Renal cortex interstitium (tissue), 11 donors: ENCODE measurements at regions not wholly inside any gene's neighbourhood (a gene's known extent, or its start where the extent isn't known, plus 50 kb on each side); places are given as distances from the start of the nearest gene placed in this dataset.
"Not testable (repeated sequence)": the region's sequence is repeated elsewhere in the genome, so short reads cannot be mapped to it uniquely, and the experiment has no call there.

ENCODE experiments used
- DNase-seq, 11 donors: peaks; one replicate each; pipeline ENCODE4 v3.0.0-alpha.2; 2013; ENCODE audit warnings: low read depth in 9 of 11, low spot score in 4 of 11; ENCODE audit errors: extremely low read depth in 1 of 11

GRCh38 chr10:85444868-85445267 lies 921.7 kb downstream of the GRID1 start:
- no peak for DNase-seq

GRCh38 chr10:85445702-85446101 lies 920.9 kb downstream of the GRID1 start:
- DNase-seq, result no peak

DNA sequence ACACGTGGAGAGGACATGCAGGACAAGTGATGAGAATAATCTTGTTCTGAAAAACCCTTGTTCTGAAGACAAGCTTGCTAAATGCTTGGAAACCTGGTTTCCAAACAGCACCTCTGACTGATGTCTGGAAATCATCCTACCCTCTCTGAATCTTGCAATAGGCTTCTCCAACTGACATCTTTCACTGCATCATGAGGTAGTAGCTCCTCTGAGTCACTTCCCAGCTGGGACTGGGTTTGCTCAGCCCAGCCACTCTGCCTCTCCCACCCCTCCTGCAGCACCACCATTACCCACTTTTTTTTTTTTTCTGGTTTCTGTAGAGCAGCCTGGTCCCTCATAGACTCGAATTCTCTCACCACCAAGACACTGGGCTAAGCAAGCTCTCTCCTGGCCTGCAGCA lies 919.8 kb downstream of the GRID1 start:
- DNase-seq, result no peak

GRCh38 chr10:85447690-85448089 lies 918.9 kb downstream of the GRID1 start:
- DNase-seq, result no peak

GRCh38 chr10:85448716-85449115 lies 917.9 kb downstream of the GRID1 start:
- no peak for DNase-seq

GRCh38 chr10:85454386-85454785 lies 912.2 kb downstream of the GRID1 start:
- no peak for DNase-seq

- DNase-seq, result no peak
These were observed 909.4 kb downstream of the GRID1 start for GRCh38 chr10:85457191-85457590.

DNA sequence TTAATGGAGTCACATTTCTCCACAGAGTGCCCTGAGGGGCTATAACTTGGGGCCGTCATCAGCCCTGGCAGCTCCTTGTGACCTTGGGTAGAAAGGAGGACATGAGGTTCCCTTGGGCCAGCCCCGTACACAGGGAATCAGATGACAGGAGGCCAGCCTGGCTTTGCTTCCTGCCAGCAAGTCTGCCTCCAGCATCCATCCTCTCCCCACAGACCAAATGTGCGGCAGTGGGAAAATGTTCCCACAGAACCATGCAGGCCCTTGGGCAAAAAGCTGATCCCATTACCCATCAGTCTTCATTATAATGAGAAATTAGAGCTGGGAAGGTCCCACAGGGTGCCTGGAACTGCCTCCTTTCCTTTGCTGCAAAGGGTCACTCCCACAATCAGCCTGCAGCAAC lies 908.3 kb downstream of the GRID1 start:
- DNase-seq, result no peak

DNA sequence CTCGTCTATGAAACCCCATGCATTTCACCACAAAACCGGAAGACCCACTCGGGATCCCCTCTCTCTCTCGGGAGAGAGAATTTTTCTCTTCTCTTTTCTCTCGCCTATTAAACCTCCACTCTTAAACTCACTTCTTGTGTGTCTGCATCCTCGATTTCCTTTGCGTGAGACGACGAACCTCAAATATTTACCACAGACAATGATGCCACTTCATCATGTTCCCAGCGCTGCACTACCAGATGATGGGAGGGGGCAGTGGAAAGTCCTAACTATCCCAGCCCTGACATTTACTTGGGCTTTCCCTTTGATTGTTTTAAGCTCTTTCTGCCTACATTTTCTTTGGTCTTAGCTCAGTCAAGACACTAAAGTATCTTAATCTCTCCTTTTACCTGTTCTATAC lies 906.7 kb downstream of the GRID1 start:
- no peak for DNase-seq

DNA sequence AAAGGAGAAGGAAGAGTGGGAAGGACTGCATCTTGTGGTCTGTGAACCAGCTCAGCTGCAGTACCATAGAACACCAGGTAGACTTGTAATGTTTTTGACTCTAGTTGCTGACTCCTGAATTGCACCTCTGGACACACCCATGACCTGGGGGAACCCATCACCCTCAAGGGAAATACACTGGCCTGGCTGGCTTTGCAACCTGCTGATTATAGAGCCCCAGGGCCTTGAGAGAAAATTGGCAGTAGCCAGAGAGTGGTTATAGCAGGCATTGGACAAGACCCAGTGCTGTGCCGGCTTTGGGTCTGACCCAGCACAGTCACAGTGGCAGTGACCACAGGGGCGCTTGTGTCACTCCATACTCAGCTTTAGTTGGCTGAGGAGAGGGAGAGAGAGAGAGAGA lies 902.3 kb downstream of the GRID1 start:
- no peak for DNase-seq

GRCh38 chr10:85477979-85478378 lies 888.6 kb downstream of the GRID1 start:
- no peak for DNase-seq

DNA sequence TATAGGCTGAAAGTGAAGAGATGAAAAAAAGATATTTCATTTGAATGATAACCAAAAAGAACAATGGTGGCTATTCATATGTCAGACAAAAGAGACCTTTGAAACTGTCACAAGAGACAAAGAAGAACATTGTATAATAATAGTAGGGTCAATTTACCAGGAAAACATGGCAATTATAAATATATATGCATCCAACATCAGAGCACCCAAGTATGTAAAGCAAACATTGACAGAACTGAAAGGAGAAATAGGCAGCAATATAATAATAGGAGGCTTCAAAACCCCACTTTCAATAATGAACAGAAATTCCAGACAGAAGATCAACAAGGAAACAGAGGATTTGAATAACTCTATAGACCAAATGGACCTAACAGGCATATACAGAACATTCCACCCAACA lies 876.2 kb downstream of the GRID1 start:
- no peak for DNase-seq

DNA sequence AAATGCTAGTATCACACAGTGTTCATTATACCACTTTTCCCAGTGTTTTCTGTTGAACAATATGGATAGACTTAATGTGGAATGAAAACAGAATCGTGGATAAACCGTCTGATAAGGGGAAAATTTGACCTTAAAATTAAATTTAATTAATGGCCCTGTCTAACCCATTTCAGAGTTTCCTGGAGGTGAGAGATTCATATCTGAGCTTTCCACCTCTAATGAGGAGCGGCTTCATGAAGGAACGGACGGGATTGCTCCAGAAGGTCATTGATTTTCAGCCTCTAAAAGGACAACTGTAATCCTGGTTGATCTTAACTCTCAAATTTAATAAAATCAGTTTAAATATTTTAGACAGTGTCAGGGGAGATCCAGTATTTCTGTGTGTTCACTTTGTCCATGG lies 874.9 kb downstream of the GRID1 start:
- no peak for DNase-seq

GRCh38 chr10:85492684-85493083 lies 873.9 kb downstream of the GRID1 start:
- DNase-seq, result no peak

- DNase-seq, result no peak
These were observed 872.9 kb downstream of the GRID1 start for GRCh38 chr10:85493703-85494102.

- DNase-seq, result not testable (repeated sequence)
These were observed 862.0 kb downstream of the GRID1 start for GRCh38 chr10:85504641-85505040.

- no peak for DNase-seq
These were observed 858.4 kb downstream of the GRID1 start for GRCh38 chr10:85508159-85508558.

DNA sequence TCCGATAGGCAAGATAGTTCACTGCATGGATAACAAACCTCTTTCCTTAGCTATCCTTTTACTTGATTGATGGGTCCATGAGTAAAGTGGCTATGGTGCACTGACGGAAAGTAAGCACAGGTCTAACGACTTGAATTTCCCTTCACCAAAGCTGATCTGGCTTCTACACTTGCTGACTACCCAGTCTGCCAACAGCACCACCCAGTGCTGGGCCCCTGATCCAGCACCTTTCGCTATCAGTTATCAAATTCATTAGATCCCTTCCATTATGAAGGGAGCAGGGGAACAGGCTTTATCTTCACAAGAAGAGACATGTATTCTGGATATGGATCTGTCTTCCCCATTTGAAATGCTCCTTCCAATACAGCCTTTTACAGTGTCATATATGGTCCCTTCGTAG lies 855.9 kb downstream of the GRID1 start:
- DNase-seq, result no peak

- no peak for DNase-seq
These were observed 853.2 kb downstream of the GRID1 start for GRCh38 chr10:85513436-85513835.

DNA sequence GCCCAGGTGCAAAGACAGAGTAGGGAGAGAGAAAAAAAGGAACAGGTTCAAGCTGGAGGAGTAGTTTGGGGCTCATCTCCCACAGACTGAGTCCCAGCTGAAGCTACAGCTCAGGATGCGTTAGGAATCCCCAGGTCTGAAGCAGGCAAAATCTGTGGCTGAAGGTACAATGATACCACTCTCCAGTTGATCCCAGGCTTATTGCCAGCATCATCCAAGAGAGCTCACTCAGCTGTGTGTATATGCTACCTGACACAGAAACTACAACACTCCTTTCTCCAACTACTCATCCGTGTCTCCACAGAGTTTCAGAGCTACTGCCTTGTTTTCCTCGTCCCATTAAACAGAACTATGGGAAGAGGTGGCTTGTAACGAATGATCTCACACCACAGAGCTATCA lies 851.3 kb downstream of the GRID1 start:
- DNase-seq, result no peak

- peak in 4 of 11 donors; percentile 7 to 12 (median 10) for DNase-seq
These were observed 842.5 kb downstream of the GRID1 start for GRCh38 chr10:85524001-85524666.
